GM19372 (cell line): ENCODE measurements at regions not wholly inside any gene's neighbourhood (a gene's known extent, or its start where the extent isn't known, plus 50 kb on each side); places are given as distances from the start of the nearest gene placed in this dataset.
"Not testable (repeated sequence)": the region's sequence is repeated elsewhere in the genome, so short reads cannot be mapped to it uniquely, and the experiment has no call there.

Source experiments
- ATAC-seq: cut with Tn5 transposase; IDR thresholded peaks from one replicate; pipeline ENCODE4 v1.9.1; 2021; ENCODE audit warnings: mild to moderate bottlenecking, low read depth, moderate library complexity; ENCODE audit not compliant: unreplicated experiment

- ATAC-seq, result no peak
Measured at GRCh38 chr6:170201361-170201760, 89.5 kb downstream of the DLL1 start.

GRCh38 chr6:170200458-170200891 is 90.4 kb downstream of the DLL1 start:
- ATAC-seq, result no peak

DNA sequence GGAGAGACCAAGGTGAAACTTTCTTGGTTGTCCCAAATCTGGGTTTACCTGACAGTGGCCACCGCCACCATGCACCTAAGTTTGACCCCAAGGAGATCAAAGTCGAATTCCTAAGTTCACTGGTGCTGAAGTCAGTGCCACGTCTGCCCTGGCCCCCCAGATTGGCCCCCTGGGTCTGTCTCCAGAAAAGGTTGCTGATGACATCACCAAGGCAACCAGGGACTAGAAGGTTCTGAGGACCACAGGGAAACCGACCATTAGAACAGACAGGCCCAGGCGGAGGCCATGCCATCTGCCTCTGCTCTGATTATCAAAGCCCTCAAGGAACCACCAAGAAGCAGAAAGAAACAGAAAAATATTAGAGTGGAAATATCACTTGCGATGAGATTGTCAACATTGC is 91.2 kb downstream of the DLL1 start:
- no peak for ATAC-seq

DNA sequence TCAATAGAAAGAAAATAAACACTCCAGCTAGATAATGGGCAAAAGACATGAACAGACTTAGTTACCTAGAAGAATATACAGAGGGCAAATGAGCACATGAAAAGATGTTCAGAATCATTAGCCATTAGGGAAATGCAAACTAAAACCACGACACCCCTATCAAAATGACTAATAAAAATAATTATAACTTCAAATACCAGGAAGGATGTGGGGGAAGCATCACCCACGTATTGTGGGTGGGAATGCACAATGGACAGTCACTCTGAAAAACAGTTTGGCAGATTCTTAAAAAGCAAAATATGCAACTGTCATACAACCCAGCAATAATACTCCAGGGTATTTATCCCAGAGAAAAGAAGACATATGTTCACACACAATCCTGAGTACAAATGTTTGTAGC is 92.6 kb downstream of the DLL1 start:
- ATAC-seq, result no peak

- no peak for ATAC-seq
Measured at GRCh38 chr6:170193326-170193821, 97.5 kb downstream of the DLL1 start.

DNA sequence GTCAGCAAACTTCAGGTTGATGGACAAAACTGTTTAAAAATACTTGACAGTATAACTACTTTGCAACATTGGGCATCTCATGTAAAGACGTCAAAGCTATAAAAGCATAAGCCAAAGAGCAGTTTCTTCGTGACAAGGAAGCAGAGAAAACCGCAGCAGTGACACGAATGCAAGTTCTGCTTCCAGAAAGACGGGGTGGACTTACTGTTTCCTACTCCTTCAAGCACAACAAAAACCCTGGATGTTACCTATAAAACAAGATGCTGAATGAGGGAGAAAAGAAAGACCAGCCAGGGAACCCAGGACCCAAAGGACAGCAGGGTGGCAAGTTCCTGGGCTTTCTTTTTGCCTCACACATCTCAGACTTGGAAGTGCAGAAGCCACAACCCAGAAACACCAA is 98.0 kb downstream of the DLL1 start:
- ATAC-seq, result no peak

DNA sequence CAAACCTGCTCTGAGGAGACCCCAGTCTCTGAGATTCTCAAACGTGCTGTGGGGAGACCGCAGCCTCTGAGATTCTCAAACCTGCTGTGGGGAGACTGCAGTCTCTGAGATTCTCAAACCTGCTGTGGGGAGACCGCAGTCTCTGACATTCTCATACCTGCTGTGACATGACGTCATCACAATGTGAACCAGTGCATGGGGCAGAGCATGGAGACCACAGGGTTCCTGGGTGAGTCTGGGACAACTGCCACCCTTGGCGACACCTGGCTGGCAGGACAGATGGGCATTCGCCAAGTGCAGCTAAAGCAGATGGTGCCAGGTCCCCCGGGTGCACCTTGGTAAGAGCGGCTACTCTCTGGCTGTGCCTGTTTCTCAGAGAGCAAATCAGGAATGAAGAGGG is 98.8 kb downstream of the DLL1 start:
- not testable (repeated sequence) for ATAC-seq

DNA sequence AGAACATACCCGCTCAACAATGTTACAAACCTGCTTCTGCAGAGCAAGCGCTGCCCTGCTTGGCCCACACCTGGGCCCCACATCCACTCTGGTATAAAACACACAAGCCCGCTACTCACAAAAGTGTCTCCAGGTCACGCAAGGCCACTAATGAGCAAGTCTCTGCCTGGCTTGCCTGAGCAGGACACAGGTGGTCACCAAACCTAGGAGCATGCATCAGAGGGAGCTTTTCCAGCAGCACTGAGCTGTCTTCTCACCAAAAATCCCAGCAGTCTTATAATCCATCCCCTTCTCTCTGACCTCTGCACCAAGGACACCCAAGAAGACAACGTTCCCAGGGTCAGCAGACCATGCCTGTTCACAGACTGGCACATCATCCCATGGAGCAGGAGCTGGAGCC is 100.8 kb downstream of the DLL1 start:
- ATAC-seq, result no peak

DNA sequence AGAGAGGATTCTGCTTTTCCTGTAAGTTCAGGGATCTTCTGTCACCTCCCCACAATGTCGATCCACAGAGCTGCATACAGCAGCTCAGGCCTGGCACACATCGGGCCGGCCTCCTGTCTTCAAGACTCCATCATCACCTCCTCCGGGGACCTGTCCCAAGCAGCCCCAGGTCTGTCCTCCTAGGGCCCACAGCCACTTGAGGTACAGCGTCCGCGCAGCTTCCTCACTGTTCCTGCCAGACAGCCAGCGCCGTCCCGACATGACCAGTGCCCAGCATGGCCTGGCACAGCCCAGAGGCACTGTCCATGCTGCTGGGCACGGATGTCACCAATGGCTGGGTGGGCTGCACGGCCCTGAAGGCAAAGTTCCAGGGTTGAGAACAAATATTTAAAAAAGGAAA is 101.6 kb downstream of the DLL1 start:
- no peak for ATAC-seq

DNA sequence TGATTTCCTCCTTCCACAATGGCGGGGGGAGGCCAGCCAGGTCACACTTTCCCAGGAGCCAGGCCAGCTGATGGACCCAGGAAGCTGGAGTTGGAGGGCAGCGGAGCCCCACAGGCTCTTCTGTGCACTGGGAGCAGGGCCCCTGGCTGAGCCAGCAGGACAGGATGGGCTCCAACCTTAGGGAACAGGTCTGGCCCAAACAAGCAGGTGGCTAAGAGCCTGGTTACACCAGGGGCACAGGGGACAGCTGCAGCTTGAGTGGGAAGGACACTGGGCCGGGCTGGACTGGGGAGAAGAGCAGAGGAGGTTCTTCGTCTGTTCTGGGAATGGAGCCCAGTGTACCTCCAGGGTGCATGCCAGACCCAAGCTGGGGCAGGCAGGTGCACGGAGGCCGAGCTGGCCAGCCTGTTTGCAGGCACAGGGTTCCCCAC is 102.3 kb downstream of the DLL1 start:
- ATAC-seq, result no peak

DNA sequence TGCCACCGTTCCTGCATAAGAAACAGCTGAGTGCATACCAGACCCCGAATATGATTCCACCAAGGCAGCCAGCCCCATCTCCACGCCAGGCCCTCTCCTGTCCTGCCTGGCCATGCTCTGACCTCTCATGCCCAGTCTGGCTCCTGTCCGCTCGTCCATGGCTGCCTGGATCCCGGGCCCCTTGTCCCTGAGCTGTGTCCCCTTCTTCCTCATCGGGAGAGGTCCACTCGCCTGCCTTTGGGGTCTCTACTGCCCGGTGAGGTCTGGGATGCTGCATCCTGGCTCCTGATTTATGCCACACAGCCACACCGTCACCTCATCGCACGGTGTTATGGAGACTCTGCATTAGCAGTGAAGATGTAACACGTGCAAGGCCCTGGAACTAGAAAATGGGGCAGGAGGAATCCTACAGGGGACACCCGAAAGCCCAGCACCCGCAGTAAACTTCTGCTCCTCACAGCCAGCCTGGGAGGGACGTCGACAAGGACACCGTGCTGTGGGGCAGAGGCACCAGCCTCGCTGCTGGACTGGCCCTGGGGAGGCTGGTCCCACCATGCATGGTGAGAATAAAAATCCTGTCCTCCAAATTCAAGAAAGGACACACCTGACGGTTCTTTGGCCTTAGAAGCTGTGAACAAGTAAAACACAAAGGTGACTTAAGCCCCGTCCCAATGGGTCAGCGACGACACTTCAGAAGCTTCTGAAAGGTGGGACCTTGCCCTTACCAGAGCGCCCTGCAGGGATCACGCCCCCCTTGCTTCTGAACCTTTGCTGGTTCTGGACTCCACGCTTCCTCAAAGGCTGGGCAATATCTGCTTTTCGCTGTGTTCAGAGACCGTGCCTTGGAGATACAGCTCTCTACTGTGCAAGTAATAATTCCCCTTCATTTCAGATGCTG is 103.0 kb downstream of the DLL1 start:
- no peak for ATAC-seq

- no peak for ATAC-seq
Measured at GRCh38 chr6:170186941-170187668, 103.8 kb downstream of the DLL1 start.

DNA sequence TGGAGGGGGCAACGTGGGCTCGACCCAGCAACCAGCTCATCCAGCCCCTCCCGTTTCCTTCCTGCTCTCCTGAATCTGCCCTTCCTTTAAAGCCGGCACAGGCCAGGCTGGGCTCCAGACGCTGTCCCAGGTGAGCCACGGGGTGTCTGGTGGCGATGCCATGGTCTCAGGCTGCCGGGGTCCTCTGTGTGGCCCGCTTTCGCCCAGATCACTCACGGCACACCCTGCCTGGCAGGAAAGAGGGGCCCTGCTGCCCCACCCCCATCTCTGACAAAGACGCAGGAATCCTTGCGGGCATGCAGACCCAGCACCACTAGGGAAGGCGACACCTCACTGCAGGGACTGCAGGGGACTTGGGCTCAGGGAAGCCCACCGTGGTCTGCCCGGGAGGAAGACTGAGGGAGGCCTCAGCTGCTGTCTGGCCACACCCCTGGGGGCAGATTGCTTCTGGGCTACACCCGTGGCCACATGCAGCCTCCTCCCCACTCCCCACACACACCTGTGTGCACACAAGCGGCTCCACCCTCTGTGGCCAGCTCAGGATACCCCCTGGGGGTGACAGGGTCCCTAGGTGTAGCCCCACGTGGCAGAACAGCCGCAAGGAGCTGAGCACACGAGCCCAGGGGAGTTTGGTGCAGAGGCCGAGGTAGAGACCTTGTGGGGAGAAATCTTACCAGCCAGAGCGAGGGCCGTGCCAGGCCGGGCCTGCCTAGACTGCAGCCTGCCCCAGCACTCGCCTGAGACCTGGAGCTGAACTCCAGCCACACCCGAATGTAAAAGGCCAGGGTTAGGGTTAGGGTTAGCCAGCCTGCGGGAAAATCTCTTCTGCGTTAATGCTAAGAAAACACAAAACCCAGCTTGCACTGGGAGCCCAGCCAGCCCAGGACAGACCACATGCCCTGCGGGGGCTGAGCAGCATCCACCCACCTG is 104.6 kb downstream of the DLL1 start:
- ATAC-seq, result no peak

GRCh38 chr6:170185175-170185978 is 105.5 kb downstream of the DLL1 start:
- no peak for ATAC-seq

GRCh38 chr6:170184316-170184715 is 106.6 kb downstream of the DLL1 start:
- ATAC-seq, result no peak

DNA sequence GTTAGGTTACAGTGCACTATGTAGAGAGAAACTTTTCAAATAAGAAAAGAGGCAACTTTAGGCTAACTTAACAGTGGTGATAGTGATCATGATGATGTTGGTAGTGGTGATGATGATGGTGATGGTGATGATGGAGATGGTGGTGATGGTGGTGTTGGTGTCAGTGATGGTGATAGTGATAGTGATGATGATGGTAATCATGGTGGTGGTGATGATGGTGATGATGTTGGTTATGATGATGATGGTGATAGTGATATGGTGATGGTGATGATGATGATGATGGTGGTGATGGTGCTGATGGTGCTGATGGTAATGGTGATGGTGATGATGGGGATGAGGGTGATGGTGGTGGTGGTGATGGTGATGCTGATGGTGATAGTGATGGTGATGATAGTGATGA is 107.4 kb downstream of the DLL1 start:
- ATAC-seq, result no peak

DNA sequence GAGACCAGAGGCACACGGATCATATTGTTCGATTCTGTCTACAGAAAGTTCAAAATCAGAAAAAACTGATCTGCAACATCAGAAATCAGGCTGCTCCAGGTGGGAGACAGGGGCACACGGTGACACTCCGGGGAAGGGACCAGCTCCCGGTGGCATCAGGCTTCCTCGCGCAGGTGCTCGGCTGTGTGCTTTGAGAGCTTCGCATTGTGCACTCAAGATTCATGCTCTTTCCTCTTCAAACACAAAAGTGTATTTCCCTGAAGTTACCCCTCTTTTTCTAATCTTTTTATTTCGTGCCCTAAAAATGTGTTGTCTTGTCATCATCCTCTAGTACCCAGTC is 108.1 kb downstream of the DLL1 start:
- ATAC-seq, result no peak

- ATAC-seq, result no peak
Measured at GRCh38 chr6:170182093-170182780, 108.6 kb downstream of the DLL1 start.

DNA sequence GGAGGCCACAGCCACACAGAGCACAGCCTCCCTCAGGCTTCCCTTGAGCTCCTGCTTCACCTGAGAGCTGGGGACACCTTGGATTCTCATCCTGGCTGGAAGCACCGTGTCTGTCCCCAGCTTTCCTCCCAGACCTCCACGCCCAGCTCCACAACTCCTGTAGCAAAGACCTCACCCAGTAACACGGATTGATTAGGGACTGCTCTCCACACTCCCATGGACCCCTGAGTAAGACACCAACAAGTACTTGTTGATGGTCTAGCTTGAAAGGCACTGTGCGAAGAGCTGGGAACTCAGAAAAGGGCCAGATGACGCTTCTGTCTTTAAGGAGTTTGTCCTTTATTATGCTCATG is 109.6 kb downstream of the DLL1 start:
- no peak for ATAC-seq
